IMR-90 (cell line): ENCODE measurements at regions not wholly inside any gene's neighbourhood (a gene's known extent, or its start where the extent isn't known, plus 50 kb on each side); places are given as distances from the start of the nearest gene placed in this dataset.

Experiments used
- ATAC-seq: fragments of 200-7000 bp; cut with Tn5 transposase; 2 replicates; pipeline ENCODE4 v1.9.1; 2020; ENCODE audit warnings: low read depth, mild to moderate bottlenecking, moderate library complexity
- BruUV-seq: library from RNA; stranded (reverse); fragments of 400-500 nt; replicated peaks from 2 replicates; lab custom pipeline; 2021; lab: Mats Ljungman, UMichigan
- CTCF ChIA-PET: fragments of 300-600 bp; formaldehyde crosslinking; extraction: SDS; loops from one replicate; lab custom pipeline; 2021; ENCODE audit warnings: antibody characterized with exemption; lab: Yijun Ruan, JAX
- POLR2A ChIA-PET: fragments of 300-600 bp; sonication (Branson Sonifier 250); formaldehyde crosslinking; loops from one replicate; lab custom pipeline; 2022; ENCODE audit warnings: antibody characterized with exemption; ENCODE audit not compliant: unreplicated experiment; lab: Charles Lee
- DNase-seq: peaks from one replicate; pipeline ENCODE4 v3.0.0; 2013
- H2AFZ ChIP-seq: replicated peaks from 2 replicates; pipeline ENCODE3; 2013; ENCODE audit warnings: low read length, mild to moderate bottlenecking; ENCODE audit not compliant: poor library complexity
- H2AK5ac ChIP-seq: 2 replicates; pipeline ENCODE4 v1.6.1; 2013; ENCODE audit warnings: low read depth, low read length, inconsistent platforms
- H2AK9ac ChIP-seq: replicated peaks from 2 replicates; pipeline ENCODE3; 2013; ENCODE audit warnings: mild to moderate bottlenecking, low read depth, low read length, moderate library complexity; ENCODE audit not compliant: poor library complexity
- H2BK120ac ChIP-seq: 2 replicates; pipeline ENCODE4 v1.6.1; 2013; ENCODE audit warnings: low read depth, low read length, inconsistent platforms
- H2BK15ac ChIP-seq: 3 replicates; pipeline ENCODE4 v1.6.1; 2013; ENCODE audit warnings: low read depth, low read length, inconsistent platforms
- H2BK20ac ChIP-seq: 2 replicates; pipeline ENCODE4 v1.6.1; 2013; ENCODE audit warnings: low read depth, mild to moderate bottlenecking, inconsistent platforms, low read length, moderate library complexity
- H2BK5ac ChIP-seq: 2 replicates; pipeline ENCODE4 v1.6.1; 2013; ENCODE audit warnings: mild to moderate bottlenecking, low read depth, low read length, inconsistent platforms; ENCODE audit not compliant: poor library complexity, severe bottlenecking
- H3K14ac ChIP-seq: replicated peaks from 2 replicates; pipeline ENCODE4 v1.6.1; 2013; ENCODE audit warnings: low read depth, low read length, inconsistent platforms
- H3K18ac ChIP-seq: 2 replicates; pipeline ENCODE4 v1.6.1; 2013; ENCODE audit warnings: low read depth, low read length, control low read depth
- H3K23ac ChIP-seq: 2 replicates; pipeline ENCODE4 v1.6.1; 2013; ENCODE audit warnings: low read depth, low read length, inconsistent platforms
- H3K27ac ChIP-seq: 2 replicates; pipeline ENCODE4 v1.5.1; 2013; ENCODE audit warnings: mild to moderate bottlenecking, control low read depth, low read length; ENCODE audit not compliant: insufficient read depth
- H3K27me3 ChIP-seq: 2 replicates; pipeline ENCODE4 v1.6.1; 2013; ENCODE audit warnings: low read length; ENCODE audit not compliant: control insufficient read depth, insufficient read depth
- H3K36me3 ChIP-seq: 2 replicates; pipeline ENCODE4 v1.6.1; 2013; ENCODE audit warnings: low read length, mixed read lengths; ENCODE audit not compliant: control insufficient read depth, insufficient read depth
- H3K4ac ChIP-seq: 2 replicates; pipeline ENCODE4 v1.6.1; 2013; ENCODE audit warnings: low read depth, low read length, inconsistent platforms
- H3K4me1 ChIP-seq: 2 replicates; pipeline ENCODE4 v1.6.1; 2013; ENCODE audit warnings: low read length, mixed read lengths; ENCODE audit not compliant: control insufficient read depth, insufficient read depth
- H3K4me2 ChIP-seq: 2 replicates; pipeline ENCODE4 v1.6.1; 2013; ENCODE audit warnings: low read depth, mild to moderate bottlenecking, control low read depth, low read length, moderate library complexity
- H3K4me3 ChIP-seq: 2 replicates; pipeline ENCODE4 v1.5.1; 2013; ENCODE audit warnings: low read depth, mild to moderate bottlenecking, control low read depth, low read length, moderate library complexity; ENCODE audit not compliant: insufficient read depth
- H3K56ac ChIP-seq: 2 replicates; pipeline ENCODE4 v1.6.1; 2013; ENCODE audit warnings: low read length, inconsistent platforms; ENCODE audit not compliant: insufficient read depth; ENCODE audit errors: extremely low read depth
- H3K79me1 ChIP-seq, 2 experiments: 2 replicates each; pipeline ENCODE4 v1.6.1; 2013; ENCODE audit warnings: low read length in 2 of 2, inconsistent platforms in 1 of 2, low read depth in 1 of 2
- H3K9ac ChIP-seq: 2 replicates; pipeline ENCODE4 v1.6.1; 2013; ENCODE audit warnings: low read depth, low read length, control low read depth
- H3K9me1 ChIP-seq: 2 replicates; pipeline ENCODE4 v1.6.1; 2013; ENCODE audit warnings: low read length, inconsistent platforms; ENCODE audit not compliant: insufficient read depth
- H3K9me3 ChIP-seq: 2 replicates; pipeline ENCODE4 v1.6.1; 2013; ENCODE audit warnings: low read length; ENCODE audit not compliant: control insufficient read depth, insufficient read depth
- H4K20me1 ChIP-seq: 2 replicates; pipeline ENCODE4 v1.6.1; 2013; ENCODE audit warnings: low read length, inconsistent platforms; ENCODE audit not compliant: insufficient read depth
- H4K5ac ChIP-seq: 2 replicates; pipeline ENCODE4 v1.6.1; 2013; ENCODE audit warnings: mild to moderate bottlenecking, low read depth, low read length, control low read depth
- H4K8ac ChIP-seq, 2 experiments: 2 replicates each; pipeline ENCODE4 v1.6.1; 2013; ENCODE audit warnings: low read depth in 2 of 2, low read length in 2 of 2, control low read depth in 1 of 2, inconsistent platforms in 1 of 2
- H4K91ac ChIP-seq: 2 replicates; pipeline ENCODE4 v1.6.1; 2013; ENCODE audit warnings: low read depth, low read length, inconsistent platforms; ENCODE audit not compliant: insufficient read depth
- MAZ ChIP-seq: IDR thresholded peaks from 2 replicates; pipeline ENCODE4 v1.6.1; 2012; ENCODE audit warnings: low read depth, mild to moderate bottlenecking, low read length, improper control_type of control experiment, moderate library complexity, borderline replicate concordance
- NFE2L2 ChIP-seq: fragments of 150-350 bp; IDR thresholded peaks from 2 replicates; pipeline ENCODE4 v1.6.1; 2016; ENCODE audit warnings: low read depth, mild to moderate bottlenecking, low read length
- RCOR1 ChIP-seq: IDR thresholded peaks from 2 replicates; pipeline ENCODE4 v1.6.1; 2012; ENCODE audit warnings: mild to moderate bottlenecking, low read length, improper control_type of control experiment; ENCODE audit not compliant: insufficient replicate concordance
- WGBS, 2 experiments: methylation state at CpG; one replicate each; pipeline versions ENCODE4 v1.1.5 to v1.1.7; 2013; ENCODE audit warnings: missing lambda C conversion rate in 2 of 2; ENCODE audit not compliant: insufficient read length in 1 of 2; ENCODE audit errors: extremely low coverage in 2 of 2; 5-methylcytosine and 5-hydroxymethylcytosine counted together
- dilution Hi-C: fragments of 300-500 bp; cut with HindIII; formaldehyde crosslinking; loops from one replicate; pipeline ENCODE4 v1.14.3; 2018; ENCODE audit warnings: low sequenced_read_pairs; ENCODE audit not compliant: unreplicated experiment
- in situ Hi-C: fragments of 300-500 bp; cut with MboI; formaldehyde crosslinking; loops from 3 replicates; pipeline ENCODE4 v1.14.3; 2019; ENCODE audit warnings: low sequenced_read_pairs, inconsistent platforms, mixed read lengths
- intact Hi-C: fragments of 100-400 bp; cut with micrococcal nuclease; formaldehyde crosslinking; loops from 2 replicates; pipeline ENCODE4 v1.10.0; 2022
- TF ChIP-seq, protein P1 (sequence below): fragments of 150-350 bp; IDR thresholded peaks from 2 replicates; pipeline ENCODE4 v1.6.1; 2017; ENCODE audit warnings: mild to moderate bottlenecking, antibody characterized with exemption, low read length, low read depth
- TF ChIP-seq, protein P2 (sequence below): conservative IDR thresholded peaks from 2 replicates; pipeline ENCODE4 v1.5.1; 2012; ENCODE audit warnings: mild to moderate bottlenecking, low read depth, low read length, improper control_type of control experiment

DNA sequence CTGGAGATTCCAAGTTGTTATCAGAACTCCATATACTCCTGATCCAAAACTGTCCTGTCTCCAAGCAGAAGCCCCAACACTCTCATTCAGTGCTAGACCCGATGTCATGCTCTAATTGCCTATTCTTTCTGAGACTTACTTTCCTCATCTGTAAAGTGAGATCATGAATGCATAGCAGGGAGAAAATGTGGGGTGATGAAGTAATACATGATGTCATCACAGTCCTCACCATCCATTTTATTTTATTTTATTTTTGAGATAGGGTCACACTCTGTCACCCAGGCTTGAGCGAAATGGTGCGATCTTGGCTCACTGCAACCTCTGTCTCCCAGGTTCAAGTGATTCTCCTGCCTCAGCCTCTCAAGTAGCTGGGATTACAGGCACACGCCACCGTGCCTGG lies 1554.0 kb upstream of the ADGRL3 start:
- Histone ChIP-seq H2BK120ac (no peak overlapping the region), H3K27me3 (no peaks in the 10 kb centered on the region), H3K9me3 (no peaks in the 10 kb centered on the region), H3K23ac (no peak overlapping the region), H2BK20ac (no peak overlapping the region), H4K91ac (no peak overlapping the region), H2BK5ac (no peak overlapping the region), H3K9ac (no peak overlapping the region), H3K4me1 (no peaks in the 10 kb centered on the region), H3K9me1 (no peaks in the 10 kb centered on the region), H2AK9ac (no peak overlapping the region), H2AK5ac (no peak overlapping the region), H2AFZ (no peak overlapping the region), H3K4me3 (no peak overlapping the region), H4K20me1 (no peaks in the 10 kb centered on the region), H3K4ac (no peak overlapping the region), H3K36me3 (no peaks in the 10 kb centered on the region), H2BK15ac (no peak overlapping the region), H3K18ac (no peak overlapping the region), H3K79me1 (no peaks in the 10 kb centered on the region), H3K27ac (no peak overlapping the region), H4K8ac (no peak overlapping the region), H3K56ac (no peak overlapping the region), H3K14ac (no peak overlapping the region), H3K4me2 (no peak overlapping the region), H4K5ac (no peak overlapping the region)
- ChIA-PET CTCF (no interaction called here), POLR2A (no interaction called here)
- dilution Hi-C loops (no loop called here), intact Hi-C loops (no loop called here), in situ Hi-C loops (no loop called here)
- no TSS peak for BruUV-seq
- no CpG with 5 or more reads among the region's 5 CpGs for WGBS, 2 experiments
- no peak for TF ChIP-seq NFE2L2
- no peak for TF ChIP-seq MAZ
- TF ChIP-seq, protein P1, sequence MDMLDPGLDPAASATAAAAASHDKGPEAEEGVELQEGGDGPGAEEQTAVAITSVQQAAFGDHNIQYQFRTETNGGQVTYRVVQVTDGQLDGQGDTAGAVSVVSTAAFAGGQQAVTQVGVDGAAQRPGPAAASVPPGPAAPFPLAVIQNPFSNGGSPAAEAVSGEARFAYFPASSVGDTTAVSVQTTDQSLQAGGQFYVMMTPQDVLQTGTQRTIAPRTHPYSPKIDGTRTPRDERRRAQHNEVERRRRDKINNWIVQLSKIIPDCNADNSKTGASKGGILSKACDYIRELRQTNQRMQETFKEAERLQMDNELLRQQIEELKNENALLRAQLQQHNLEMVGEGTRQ: no peak
- TF ChIP-seq, protein P2, sequence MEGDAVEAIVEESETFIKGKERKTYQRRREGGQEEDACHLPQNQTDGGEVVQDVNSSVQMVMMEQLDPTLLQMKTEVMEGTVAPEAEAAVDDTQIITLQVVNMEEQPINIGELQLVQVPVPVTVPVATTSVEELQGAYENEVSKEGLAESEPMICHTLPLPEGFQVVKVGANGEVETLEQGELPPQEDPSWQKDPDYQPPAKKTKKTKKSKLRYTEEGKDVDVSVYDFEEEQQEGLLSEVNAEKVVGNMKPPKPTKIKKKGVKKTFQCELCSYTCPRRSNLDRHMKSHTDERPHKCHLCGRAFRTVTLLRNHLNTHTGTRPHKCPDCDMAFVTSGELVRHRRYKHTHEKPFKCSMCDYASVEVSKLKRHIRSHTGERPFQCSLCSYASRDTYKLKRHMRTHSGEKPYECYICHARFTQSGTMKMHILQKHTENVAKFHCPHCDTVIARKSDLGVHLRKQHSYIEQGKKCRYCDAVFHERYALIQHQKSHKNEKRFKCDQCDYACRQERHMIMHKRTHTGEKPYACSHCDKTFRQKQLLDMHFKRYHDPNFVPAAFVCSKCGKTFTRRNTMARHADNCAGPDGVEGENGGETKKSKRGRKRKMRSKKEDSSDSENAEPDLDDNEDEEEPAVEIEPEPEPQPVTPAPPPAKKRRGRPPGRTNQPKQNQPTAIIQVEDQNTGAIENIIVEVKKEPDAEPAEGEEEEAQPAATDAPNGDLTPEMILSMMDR: no peak
- TF ChIP-seq RCOR1: no peak
- DNase-seq (no peak), ATAC-seq (no peak)
